ENCODE measurements at regions not wholly inside any gene's neighbourhood (a gene's known extent, or its start where the extent isn't known, plus 50 kb on each side); places are given as distances from the start of the nearest gene placed in this dataset.

DNA sequence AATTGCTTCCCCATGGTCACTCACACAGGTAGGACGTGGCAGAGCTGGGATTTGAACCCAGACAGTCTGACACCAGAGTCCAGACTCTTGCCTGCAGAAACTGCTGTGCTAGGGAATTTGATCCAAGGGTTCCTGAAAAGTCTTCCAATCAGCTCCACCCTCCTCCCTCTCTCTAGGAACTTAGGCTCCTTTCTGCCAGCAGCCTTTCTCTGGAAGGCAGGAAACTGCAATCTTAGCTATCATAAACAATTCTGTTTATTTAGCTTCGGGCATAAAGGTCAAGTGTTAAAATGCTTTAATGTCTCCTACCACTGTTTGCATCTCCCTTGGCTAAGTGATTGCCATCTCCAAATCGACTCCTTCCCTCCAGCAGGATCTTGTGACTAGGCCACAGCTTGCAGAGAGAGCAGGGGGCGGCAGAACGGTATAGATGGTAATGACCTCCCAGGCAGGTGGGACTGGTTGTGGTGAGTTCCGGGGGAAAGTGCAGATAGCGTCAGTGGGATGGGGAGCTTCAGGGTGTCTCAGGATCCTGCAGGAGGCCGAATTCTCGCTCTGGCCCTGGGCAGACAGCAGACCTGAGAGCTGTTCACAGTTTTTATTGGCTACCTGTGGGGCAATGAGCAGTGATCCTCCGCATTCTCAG, 882.4 kb upstream of the EEF2KMT start:
- TF ChIP-seq SIN3A (IDR thresholded peaks at IDR 0.05; ENCODE audit: borderline replicate concordance, insufficient read depth, low read length): no peak
- no peak for TF ChIP-seq TAF1 (IDR thresholded peaks at IDR 0.05; ENCODE audit: borderline replicate concordance, insufficient read depth, low read length)
